ENCODE measurements at regions not wholly inside any gene's neighbourhood (a gene's known extent, or its start where the extent isn't known, plus 50 kb on each side); places are given as distances from the start of the nearest gene placed in this dataset.

DNA sequence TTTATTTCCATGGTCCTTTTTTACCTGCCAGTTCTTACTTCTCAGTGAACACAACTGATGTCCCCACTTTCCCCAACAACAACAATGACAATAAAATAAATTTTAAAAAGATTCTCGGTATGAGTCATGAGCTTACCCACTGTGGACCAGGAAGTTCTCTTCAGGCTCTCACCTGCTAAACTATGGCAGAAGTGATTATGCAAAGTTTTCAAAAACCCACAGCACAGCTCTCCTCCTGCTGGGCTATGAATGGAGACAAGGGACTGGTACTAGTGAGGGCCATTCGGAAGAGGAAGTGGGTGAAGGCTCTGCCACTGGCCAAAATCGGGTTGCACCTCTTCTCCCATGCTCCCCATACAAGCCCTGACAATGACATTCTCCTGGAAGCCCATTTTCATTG lies 429.4 kb downstream of the PIK3R1 start:
- TF ChIP-seq, protein P1, sequence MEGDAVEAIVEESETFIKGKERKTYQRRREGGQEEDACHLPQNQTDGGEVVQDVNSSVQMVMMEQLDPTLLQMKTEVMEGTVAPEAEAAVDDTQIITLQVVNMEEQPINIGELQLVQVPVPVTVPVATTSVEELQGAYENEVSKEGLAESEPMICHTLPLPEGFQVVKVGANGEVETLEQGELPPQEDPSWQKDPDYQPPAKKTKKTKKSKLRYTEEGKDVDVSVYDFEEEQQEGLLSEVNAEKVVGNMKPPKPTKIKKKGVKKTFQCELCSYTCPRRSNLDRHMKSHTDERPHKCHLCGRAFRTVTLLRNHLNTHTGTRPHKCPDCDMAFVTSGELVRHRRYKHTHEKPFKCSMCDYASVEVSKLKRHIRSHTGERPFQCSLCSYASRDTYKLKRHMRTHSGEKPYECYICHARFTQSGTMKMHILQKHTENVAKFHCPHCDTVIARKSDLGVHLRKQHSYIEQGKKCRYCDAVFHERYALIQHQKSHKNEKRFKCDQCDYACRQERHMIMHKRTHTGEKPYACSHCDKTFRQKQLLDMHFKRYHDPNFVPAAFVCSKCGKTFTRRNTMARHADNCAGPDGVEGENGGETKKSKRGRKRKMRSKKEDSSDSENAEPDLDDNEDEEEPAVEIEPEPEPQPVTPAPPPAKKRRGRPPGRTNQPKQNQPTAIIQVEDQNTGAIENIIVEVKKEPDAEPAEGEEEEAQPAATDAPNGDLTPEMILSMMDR (IDR thresholded peaks at IDR 0.05), result no peak
- TF ChIP-seq POLR2A (IDR thresholded peaks at IDR 0.05), result no peak

Data from lower leg skin (tissue), 3 donors.